Superior temporal gyrus (tissue), 1 donor: ENCODE measurements at regions not wholly inside any gene's neighbourhood (a gene's known extent, or its start where the extent isn't known, plus 50 kb on each side); places are given as distances from the start of the nearest gene placed in this dataset.
"Not testable (repeated sequence)": the region's sequence is repeated elsewhere in the genome, so short reads cannot be mapped to it uniquely, and the experiment has no call there.

Experiments
- DNase-seq: peaks from one replicate; pipeline ENCODE4 v3.0.0-alpha.2; 2016; ENCODE audit errors: extremely low spot score

DNA sequence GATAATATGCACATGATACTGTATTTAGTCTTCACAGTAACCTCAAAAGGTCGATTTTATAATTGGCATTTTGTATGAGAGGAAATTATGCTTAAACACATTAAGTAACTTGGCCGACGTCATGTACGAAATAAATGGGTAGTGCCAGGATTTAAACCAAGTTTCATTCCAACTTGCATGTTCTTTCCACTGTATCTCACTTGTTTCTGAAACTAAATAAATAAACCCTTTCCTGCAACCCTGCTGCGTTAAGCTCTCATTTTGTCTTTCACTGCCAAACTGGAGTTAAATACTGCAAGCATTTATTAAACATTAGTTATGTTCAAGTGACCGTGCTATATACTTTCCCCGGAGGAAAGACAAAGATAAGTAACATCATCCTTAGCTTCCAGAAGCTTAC lies 293.9 kb upstream of the PRKD1 start:
- no peak for DNase-seq

DNA sequence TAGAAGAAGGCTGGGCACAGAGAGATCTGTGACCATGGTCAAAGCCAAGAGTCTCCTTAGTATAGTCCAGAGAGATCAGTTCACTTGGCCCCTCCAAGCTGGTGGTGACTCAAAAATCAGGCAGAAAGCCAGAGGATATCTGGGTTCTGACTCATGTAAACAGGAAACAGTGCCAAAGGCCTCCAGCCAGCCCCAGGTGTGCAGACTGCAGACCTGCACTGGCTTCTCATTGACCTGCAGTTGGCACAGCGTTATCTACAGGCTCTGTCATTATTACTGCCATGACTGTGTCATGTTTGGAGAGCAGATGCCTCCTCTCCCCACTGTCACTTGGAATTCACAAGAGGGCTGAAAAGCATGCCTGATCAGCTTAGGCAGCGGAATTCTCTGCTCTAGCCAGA lies 295.7 kb upstream of the PRKD1 start:
- no peak for DNase-seq

- no peak for DNase-seq
These were observed 296.3 kb upstream of the PRKD1 start for GRCh38 chr14:30223966-30224365.

DNA sequence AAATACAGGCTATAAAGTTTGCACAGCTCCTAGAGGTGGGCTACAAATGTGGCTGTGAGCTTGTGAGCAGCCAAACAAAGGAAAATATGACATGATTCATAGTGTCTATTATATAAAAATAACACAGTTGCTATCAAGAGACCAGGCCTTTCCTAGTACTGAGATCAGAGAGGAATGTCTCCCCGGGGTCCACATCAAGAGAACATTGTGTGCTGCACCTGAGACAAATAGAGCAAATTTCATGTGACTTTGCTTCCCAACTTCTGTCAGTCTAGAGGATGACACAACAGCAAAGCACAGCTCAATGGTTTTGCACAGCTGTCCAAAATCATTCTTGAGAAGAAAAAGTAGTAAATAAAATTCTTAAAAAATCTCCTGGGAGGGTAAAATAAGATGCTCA lies 297.5 kb upstream of the PRKD1 start:
- DNase-seq: no peak

- no peak for DNase-seq
These were observed 299.8 kb upstream of the PRKD1 start for GRCh38 chr14:30227436-30227835.

GRCh38 chr14:30227876-30228275 lies 300.2 kb upstream of the PRKD1 start:
- DNase-seq: no peak

- no peak for DNase-seq
These were observed 303.1 kb upstream of the PRKD1 start for GRCh38 chr14:30230719-30231118.

DNA sequence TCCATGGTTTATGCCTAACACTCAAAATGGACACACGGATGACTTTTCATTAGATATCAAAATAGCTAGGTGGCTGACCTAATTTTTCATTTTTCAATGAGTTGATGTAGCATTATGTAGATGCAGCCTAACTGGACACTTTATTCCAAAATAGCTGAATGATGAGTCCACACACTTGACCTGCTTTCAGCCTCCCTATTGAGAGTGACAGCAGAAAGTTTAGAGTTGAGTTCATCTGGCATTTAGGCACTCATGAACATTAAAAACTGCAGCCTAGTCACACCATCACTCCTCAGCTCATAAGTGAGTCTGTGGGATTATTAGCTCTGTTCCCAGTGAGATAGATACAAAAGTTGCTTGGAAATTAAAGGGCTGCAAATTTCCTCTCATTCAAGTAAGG lies 307.3 kb upstream of the PRKD1 start:
- no peak for DNase-seq

DNA sequence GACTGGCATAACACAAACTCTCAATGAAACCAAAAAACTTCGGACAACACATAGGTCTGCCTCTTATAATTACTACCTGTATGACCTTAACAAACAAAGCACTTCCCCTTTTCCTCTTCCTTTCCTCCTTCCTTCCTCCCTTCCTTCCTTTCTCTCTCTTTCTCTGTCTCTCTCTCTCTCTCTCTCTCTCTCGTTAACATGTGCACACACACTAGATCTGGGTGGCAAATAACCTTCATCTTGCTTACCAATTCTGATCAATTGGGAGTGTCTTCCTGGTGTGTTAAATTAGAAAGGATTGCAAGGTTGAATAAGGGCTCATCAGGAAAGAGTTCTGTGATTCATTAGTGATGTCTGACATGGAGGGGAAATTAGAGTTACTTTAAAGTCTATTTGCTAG lies 307.8 kb upstream of the PRKD1 start:
- DNase-seq: no peak

GRCh38 chr14:30238936-30239335 lies 311.3 kb upstream of the PRKD1 start:
- no peak for DNase-seq

DNA sequence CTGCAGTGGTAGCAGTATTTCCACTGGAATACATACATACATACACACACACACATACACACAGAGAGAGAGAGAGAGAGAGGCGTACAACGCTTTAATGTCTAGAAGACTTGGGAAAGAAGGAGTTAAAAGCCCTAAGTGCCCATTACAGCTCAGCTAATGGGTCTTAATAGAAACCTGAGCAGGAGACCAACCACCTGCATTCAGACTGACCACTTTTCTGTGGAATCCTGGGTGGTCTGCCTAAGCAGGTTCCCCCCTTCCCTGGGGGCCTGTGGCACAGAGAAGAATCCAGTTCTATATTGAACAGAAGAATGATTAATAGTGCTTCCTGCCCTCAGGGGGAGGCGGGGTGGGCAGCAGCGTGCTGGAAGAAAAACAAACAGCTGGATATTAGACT lies 312.4 kb upstream of the PRKD1 start:
- DNase-seq: no peak

GRCh38 chr14:30240685-30241084 lies 313.0 kb upstream of the PRKD1 start:
- no peak for DNase-seq

DNA sequence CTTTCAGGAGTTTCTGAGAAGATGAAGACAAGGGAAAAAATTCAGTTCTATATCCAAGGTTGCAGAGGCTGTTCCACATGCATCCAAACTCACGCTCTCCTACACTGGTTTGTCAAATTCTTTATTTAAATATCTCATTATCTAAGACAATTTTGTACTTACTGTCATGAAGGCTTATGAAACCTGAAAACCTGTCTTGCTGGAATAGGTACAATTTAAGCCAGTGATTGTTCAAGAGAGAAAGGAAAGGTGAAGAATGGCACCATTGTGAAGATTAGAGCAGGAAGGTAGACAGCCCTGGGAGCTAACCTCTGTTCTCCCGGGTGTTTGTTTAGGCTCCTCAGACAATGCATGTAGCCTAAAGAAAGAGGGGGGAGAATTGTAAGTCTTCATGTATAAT lies 315.1 kb upstream of the PRKD1 start:
- DNase-seq: no peak

DNA sequence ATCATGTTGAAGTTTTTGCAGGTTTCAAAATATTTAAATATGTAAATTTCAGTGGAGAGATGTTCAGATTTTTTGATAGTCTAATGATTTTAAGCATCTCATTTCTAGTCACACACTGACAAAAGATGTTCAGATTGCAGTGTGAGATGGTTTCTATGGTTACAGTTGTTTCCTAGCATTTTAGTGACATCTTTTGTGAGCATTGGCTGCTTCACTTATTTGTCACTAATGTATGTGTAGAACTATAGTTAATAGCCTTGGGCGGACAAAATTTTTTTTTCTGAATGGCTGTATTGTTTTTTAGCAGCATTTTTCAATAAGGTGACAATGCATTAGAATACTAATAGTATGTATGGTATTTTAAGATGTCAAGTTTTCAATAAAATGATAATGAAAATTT lies 315.6 kb upstream of the PRKD1 start:
- peak; percentile 33 for DNase-seq

DNA sequence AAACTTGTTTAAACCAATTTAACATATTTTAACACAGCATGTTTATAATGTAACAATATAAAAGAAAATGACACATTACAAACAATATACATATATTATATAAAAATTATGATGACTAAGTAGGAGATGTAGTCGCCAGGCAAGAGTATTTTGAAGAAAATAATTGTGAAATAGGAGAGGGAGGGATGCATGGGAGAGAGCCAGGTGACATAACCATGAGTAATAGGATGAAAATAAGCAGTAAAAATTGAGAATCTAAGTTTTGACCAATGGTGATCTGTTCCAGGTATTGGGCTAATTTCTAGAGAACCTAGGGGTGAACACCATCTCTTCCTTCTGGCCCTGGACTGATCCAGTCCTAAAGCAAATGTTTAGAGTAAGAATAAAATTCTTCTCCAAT lies 315.2 kb upstream of the G2E3 start:
- DNase-seq: no peak

GRCh38 chr14:30244348-30244747 lies 314.6 kb upstream of the G2E3 start:
- DNase-seq: not testable (repeated sequence)

DNA sequence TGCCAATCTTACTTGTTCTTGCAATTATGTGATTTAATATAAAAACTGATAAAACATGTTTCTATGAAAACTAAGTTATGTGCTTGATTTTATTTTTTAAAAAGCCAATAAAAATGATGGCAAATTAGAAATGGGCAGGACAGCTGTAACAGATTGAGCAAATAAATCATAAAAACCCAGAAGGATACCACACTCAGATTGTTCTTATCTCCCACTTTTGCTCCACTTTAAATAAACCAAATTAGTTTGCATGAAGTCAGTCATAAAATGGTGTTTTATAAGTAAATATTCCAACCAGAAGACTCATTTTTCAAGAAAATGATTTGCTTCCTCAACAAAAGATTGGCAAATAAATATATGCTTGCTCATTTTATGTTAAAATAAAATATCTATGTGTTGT lies 307.9 kb upstream of the G2E3 start:
- DNase-seq: no peak

- DNase-seq: no peak
These were observed 307.3 kb upstream of the G2E3 start for GRCh38 chr14:30251557-30252100.

- no peak for DNase-seq
These were observed 306.8 kb upstream of the G2E3 start for GRCh38 chr14:30252151-30252550.

GRCh38 chr14:30252783-30253674 lies 305.9 kb upstream of the G2E3 start:
- no peak for DNase-seq

DNA sequence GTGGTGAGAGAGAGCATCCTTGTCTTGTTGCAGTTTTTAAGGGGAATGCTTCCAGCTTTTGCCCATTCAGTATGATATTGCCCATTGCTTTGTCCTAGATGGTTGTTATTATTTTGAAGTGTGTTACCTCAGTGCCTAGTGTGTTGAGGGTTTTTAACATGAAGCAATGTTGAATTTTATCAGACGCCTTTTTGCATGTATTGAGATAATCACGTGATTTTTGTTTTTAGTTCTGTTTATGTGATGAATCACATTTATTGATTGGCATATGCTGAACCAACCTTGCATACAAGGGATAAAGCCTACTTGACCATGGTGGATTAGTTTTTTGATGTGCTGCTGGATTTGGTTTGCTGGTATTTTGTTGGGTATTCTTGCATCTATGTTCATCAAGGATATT lies 302.3 kb upstream of the G2E3 start:
- no peak for DNase-seq

- no peak for DNase-seq
These were observed 300.9 kb upstream of the G2E3 start for GRCh38 chr14:30257946-30258661.
